ENCODE measurements at regions not wholly inside any gene's neighbourhood (a gene's known extent, or its start where the extent isn't known, plus 50 kb on each side); places are given as distances from the start of the nearest gene placed in this dataset.

DNA sequence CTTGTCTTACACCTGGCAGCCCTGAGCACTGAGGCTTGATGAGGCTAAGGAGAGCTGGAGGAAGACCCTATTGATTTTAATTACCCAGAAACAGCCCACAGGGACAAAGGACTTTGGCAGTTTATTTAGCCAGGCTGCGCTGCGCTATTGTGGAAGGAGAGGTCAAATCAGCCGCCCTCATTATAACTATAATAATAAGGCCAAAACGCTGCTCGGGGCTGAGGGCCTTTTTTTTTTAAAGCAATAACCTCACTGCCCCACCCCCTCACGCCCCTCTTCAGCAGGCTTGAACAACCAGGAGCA, 60.6 kb upstream of the NKX1-1 start:
- peak in 1 of 3 donors; percentile 0 for DNase-seq
- Histone ChIP-seq H3K9ac (ENCODE audit: insufficient read depth in 1 of 2, low read length in 2 of 2) (no peak overlapping the region), H3K27ac (ENCODE audit: low read depth in 1 of 2, low read length in 1 of 2) (no peak overlapping the region), H3K4me3 (no peak overlapping the region), H3K27me3 (ENCODE audit: control insufficient read depth in 3 of 3, insufficient read depth in 3 of 3, low read length in 2 of 3) (peaks cover 7 to 15% (median 14%) of the 10 kb centered on the region in 3 donors), H3K36me3 (ENCODE audit: control insufficient read depth in 4 of 4, insufficient read depth in 4 of 4, low read length in 4 of 4) (no peaks in the 10 kb centered on the region), H3K4me1 (ENCODE audit: control insufficient read depth in 5 of 5, insufficient read depth in 5 of 5, low read length in 5 of 5) (no peaks in the 10 kb centered on the region), H3K9me3 (ENCODE audit: control insufficient read depth in 4 of 4, insufficient read depth in 3 of 4, low read length in 3 of 4) (peaks cover 0 to 6% (median 0%) of the 10 kb centered on the region in 4 donors)
- TF ChIP-seq, protein P1, sequence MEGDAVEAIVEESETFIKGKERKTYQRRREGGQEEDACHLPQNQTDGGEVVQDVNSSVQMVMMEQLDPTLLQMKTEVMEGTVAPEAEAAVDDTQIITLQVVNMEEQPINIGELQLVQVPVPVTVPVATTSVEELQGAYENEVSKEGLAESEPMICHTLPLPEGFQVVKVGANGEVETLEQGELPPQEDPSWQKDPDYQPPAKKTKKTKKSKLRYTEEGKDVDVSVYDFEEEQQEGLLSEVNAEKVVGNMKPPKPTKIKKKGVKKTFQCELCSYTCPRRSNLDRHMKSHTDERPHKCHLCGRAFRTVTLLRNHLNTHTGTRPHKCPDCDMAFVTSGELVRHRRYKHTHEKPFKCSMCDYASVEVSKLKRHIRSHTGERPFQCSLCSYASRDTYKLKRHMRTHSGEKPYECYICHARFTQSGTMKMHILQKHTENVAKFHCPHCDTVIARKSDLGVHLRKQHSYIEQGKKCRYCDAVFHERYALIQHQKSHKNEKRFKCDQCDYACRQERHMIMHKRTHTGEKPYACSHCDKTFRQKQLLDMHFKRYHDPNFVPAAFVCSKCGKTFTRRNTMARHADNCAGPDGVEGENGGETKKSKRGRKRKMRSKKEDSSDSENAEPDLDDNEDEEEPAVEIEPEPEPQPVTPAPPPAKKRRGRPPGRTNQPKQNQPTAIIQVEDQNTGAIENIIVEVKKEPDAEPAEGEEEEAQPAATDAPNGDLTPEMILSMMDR (IDR thresholded peaks at IDR 0.05; ENCODE audit: control extremely low read depth, extremely low read depth): no peak
- WGBS, 2 donors: 83 to 87% methylated on average over 6 of the region's 6 CpGs
- no peak for ATAC-seq (ENCODE audit: insufficient read depth, low FRiP score)

- WGBS, 2 donors: 90 to 94% methylated on average over 22 to 24 of the region's 24 CpGs
- DNase-seq: peak in 1 of 3 donors; percentile 6
- H3K4me3 ChIP-seq: no peak overlapping the region
- H3K4me1 ChIP-seq (ENCODE audit: control insufficient read depth in 5 of 5, insufficient read depth in 5 of 5, low read length in 5 of 5): no peaks in the 10 kb centered on the region
- H3K9me3 ChIP-seq (ENCODE audit: control insufficient read depth in 4 of 4, insufficient read depth in 3 of 4, low read length in 3 of 4): peaks cover 0 to 6% (median 0%) of the 10 kb centered on the region in 4 donors
- no peak overlapping the region for H3K27ac ChIP-seq (ENCODE audit: low read depth in 1 of 2, low read length in 1 of 2)
- H3K27me3 ChIP-seq (ENCODE audit: control insufficient read depth in 3 of 3, insufficient read depth in 3 of 3, low read length in 2 of 3): peaks cover 4 to 12% (median 11%) of the 10 kb centered on the region in 3 donors
- no peak overlapping the region for H3K9ac ChIP-seq (ENCODE audit: insufficient read depth in 1 of 2, low read length in 2 of 2)
- no peaks in the 10 kb centered on the region for H3K36me3 ChIP-seq (ENCODE audit: control insufficient read depth in 4 of 4, insufficient read depth in 4 of 4, low read length in 4 of 4)
- no peak for ATAC-seq (ENCODE audit: insufficient read depth, low FRiP score)
- TF ChIP-seq, protein P1 (IDR thresholded peaks at IDR 0.05; ENCODE audit: control extremely low read depth, extremely low read depth): no peak
Measured at GRCh38 chr4:1466034-1466862, 60.0 kb upstream of the NKX1-1 start.

DNA sequence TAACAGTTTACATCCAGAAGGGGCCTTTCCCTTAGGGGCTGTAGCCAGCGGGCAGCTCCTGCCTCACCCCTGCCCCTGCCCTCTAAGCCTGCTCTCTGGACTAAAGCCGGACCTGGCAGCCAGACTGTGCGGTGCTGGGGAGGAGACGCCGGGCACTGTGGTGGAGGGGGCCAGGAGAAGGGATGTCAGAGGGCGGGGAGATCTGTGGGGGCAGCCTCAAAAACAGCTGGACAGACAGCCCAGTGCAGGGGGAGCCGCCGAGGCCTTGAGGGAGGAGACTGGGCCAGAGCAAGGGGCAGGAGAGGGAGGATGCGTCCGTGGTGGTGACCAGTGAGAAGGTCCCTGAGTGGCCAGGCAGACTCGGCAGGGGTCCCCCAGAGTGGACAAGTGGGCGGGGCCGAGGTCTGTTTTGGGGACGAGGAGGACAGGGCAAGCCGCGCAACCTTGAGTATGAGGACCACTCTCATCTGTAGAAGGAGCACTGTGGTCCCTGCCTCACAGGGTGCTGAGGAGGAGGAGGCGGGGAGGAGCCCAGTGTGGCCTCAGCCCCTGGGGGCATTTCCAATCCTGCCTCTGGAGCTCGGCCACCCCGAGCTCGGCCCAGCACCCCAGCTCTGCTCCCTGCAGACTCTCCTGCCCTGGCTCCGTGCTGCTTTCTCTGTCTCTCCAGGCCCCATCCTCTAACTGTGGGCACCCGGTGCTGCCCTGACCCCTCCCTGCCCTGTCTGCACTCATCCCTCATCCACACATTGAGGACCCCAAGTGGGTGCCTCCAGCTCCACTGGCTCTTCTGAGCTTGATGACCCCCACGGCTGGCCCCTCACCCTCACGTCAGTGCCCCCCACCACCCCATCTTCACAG, 59.2 kb upstream of the NKX1-1 start:
- Histone ChIP-seq H3K9me3 (ENCODE audit: control insufficient read depth in 4 of 4, insufficient read depth in 3 of 4, low read length in 3 of 4) (peaks cover 0 to 6% (median 0%) of the 10 kb centered on the region in 4 donors), H3K27ac (ENCODE audit: low read depth in 1 of 2, low read length in 1 of 2) (no peak overlapping the region), H3K4me3 (no peak overlapping the region), H3K4me1 (ENCODE audit: control insufficient read depth in 5 of 5, insufficient read depth in 5 of 5, low read length in 5 of 5) (no peaks in the 10 kb centered on the region), H3K9ac (ENCODE audit: insufficient read depth in 1 of 2, low read length in 2 of 2) (no peak overlapping the region), H3K27me3 (ENCODE audit: control insufficient read depth in 3 of 3, insufficient read depth in 3 of 3, low read length in 2 of 3) (peaks cover 2 to 9% (median 5%) of the 10 kb centered on the region in 3 donors), H3K36me3 (ENCODE audit: control insufficient read depth in 4 of 4, insufficient read depth in 4 of 4, low read length in 4 of 4) (no peaks in the 10 kb centered on the region)
- TF ChIP-seq, protein P1 (IDR thresholded peaks at IDR 0.05; ENCODE audit: control extremely low read depth, extremely low read depth): no peak
- DNase-seq (peak in 1 of 3 donors; percentile 10), ATAC-seq (ENCODE audit: insufficient read depth, low FRiP score) (no peak)
- 73 to 87% methylated on average over 24 of the region's 24 CpGs for WGBS, 2 donors
